GM18867 (cell line): ENCODE measurements at regions not wholly inside any gene's neighbourhood (a gene's known extent, or its start where the extent isn't known, plus 50 kb on each side); places are given as distances from the start of the nearest gene placed in this dataset.
"Not testable (repeated sequence)": the region's sequence is repeated elsewhere in the genome, so short reads cannot be mapped to it uniquely, and the experiment has no call there.

Experiments used
- ATAC-seq: cut with Tn5 transposase; IDR thresholded peaks from one replicate; pipeline ENCODE4 v1.9.1; 2021; ENCODE audit warnings: mild to moderate bottlenecking, moderate library complexity; ENCODE audit not compliant: unreplicated experiment

DNA sequence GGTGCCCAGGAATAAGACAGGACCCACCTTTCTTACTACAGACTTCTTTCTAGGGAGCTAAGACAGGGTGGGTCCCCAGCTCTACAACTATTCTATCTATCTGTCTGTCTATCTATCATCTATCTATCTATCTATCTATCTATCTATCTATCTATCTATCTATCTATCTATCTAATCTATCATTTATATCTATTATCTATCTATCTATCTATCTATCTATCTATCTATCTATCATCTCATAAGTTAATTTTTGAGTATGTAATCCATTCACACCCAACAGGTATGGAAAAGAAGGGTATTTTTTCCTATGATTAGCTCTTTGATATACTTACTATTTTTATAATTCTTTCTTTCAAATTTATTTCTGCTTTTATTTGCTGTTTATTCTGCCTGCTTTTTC, 55.9 kb downstream of the BAMBI start:
- ATAC-seq: no peak

DNA sequence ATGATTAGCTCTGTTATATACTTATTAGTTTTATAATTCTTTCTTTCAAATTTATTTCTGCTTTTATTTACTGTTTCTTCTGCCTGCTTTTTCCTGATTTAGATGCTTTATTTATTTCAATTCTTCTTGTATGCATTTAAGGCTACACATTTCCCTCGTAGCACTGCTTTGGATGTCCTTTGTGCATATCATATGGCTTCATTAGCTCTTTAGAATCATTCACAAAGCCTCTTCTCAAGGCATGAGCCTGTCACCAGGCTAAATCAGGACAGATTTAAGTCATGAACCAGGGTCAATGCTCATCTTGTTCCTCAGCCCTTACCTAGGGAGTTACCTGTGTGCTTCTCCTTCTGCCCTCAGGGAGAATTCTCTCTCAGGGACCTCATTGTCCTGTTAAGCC, 56.3 kb downstream of the BAMBI start:
- ATAC-seq: no peak

DNA sequence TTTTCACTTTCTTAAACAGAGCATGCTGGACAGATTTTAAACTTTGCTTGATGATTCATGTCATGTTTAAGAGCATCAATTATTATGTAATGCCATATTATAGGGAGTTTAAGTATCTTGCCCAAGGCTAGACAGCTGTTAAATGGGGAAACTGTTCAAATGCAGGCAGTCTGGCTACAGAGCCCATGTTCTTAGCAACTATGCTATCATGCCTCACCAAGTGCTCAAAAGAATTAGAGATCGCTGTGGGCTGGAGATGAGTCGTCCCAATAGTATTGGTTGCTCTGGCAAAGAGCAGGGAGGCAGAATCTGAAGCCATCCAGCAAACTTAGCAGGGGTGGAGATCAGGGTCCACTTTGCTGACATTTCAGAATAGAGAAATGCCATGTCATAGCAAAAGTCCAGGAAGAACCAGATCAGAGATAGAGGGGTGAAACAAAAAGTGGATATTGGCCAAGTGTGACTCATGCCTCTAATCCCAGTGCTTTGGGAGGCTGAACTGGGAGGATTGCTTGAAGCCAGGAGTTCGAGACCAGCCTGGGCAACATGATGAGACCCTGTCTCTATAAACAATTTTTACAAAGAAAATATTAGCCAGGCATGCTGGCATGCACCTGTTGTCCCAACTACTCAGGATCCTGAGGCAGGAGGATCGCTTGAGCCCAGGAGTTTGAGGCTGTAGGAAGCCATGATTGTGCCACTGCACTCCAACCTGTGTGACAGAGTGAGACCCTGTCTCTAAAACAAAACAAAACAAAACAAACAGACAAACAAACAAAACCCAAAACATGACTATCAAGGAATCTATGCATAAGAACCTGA, 57.8 kb downstream of the BAMBI start:
- no peak for ATAC-seq

DNA sequence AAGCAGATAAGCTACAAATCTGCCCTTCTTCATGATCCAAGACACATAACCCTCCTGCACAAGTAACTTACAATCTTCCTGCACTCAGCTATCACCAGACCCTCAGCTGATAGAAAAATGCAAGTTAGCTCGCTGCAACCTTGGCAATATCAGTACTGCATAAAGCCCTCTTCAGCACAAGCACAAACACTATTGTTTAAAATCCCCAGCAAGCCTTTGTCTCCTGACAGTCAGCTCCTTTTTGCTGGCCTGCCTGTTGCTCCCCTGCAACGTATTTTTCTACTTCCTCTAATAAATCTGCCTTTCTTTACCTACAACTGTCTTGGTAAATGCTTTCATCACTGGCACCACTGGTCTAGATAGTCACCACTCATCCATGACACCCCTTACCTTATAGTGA, 59.8 kb downstream of the BAMBI start:
- ATAC-seq: no peak

DNA sequence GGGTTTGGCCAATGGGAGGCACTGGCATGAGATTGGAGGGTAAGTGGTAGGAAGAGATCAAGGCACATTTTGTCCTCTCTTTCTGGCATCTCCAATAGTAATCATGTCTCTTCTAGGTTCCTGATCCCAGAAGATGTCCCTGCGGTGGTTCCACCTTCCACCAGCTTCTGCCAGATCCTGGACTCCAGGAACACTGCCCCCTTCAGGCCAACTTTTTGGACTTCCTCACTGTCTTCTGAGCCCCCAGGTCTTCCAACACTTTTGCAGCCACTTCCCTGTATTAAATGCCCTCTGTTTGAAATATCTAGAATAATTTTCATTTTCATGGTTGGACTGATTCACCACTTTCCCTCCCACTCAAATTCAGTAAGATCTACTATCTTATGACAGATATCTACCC, 60.9 kb downstream of the BAMBI start:
- no peak for ATAC-seq

DNA sequence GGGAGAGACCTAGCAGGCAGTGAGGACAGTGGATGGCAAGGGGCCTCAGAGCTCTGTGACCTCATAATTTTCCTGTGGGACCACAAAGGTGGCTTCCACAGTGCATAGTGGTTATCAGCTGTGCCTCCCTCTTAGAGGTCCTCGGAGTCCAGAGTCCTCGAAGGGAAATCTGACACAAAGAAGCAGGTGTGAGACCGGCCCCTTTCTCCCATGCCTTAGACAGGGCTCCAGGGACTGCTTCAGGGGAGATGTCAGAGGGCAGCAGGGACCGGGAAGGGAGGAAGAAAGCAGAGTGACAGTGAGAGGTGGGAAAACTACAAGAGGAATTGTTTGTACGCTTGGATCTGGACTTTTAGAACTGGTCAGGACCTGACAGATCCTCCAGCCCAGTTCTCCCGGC, 66.3 kb downstream of the BAMBI start:
- ATAC-seq: no peak

DNA sequence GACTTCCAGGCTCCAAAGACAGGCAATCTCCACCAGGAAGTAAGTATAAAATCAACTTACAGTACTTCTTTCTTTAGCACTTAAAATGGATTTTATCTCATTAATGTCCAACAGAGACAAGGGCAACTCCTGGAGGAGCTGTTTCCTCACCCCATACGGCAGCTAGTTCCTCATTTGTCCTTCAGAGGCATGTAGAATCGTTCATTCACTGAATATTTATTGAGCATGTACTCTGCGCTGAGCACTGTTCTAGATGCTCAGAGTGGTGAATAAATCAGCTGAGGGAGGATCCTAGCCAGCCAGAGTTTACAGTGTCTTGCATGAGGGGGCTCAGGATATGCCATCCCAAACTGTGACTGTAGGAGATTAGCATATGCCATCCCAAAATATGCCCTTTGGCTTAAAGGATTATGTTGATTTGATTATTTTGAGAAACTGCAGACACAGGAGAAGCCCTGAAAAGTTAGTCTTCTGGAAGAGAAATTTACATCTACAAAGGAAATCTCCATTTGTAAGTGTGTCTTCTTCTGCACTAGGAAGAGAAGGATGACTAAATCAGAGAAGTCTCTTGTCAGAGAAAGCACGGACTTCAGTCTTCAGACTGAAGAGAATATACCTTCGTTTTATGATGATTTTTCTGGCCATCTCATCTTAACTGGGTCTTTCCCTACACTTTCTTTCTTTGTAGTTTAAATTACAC, 66.9 kb downstream of the BAMBI start:
- ATAC-seq: no peak

DNA sequence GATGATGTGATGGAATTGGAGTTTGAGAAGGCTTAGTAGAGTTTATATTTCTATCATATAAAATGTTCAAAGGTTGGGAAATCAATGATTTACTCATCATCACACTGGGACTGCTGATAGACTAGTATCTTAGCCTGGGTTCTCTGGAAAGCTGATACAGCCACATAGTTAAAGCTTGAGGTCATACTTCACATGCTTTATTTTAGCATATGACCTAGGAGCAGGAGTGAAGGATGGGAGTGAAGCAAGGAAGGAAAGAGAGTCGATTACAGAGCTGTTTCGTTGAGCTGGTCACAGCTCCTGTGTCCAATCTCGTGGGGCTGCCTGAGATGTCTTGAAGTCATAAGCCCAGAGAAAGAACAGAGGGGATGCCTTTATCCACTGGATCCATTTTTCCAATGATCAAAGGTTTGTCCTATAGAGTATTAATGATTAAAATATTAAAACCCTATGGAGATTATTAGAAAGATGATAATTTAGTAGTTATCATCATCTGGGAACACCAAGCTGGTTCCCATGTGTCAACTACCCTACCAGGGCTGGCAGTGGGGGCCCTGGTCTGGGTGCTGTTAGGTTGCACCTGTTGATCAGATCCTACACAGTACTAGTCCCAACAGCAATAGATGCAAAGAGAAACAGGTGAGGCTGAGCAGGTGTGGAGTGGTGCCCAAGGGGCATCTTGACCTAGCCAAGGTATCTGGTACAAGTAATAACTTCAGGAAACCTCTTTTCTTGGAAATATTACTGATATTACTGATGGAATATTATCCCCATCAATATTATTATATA, 77.8 kb downstream of the BAMBI start:
- ATAC-seq: no peak

DNA sequence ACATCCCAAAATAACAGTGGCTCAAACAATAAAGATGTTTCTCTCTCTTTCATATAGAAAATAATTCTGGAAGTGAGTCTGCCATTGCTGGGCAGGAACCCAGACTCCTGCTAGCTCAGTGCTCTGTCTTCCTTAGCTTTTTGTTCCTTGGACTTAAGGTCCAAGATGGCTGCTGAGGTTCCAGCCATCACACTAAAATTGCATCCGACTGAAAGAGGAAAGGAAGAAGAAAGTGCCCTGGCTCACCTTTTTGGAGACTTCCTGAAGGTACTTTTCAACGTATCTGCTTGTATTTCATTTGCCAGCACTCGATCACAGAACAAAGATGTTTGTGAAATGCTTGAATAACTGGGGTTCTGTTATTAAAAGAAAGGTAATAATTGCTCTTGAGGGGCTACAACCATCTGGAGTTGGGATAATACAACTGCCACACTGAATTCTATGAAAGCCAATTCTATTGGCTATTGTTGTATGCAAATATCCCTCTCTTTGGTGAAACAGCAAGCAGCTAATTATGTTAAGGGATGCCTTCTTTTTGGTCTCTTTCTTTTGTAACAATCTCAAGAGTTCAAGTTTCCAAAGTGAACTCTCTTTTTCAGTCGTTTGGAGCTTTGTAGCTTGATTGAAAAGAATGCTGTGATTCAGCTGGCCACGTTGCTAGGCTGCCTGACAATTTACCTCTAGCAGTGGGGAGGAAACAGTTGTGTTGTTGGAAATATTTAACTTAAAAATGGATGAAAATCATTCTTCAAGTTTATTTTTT, 83.9 kb downstream of the BAMBI start:
- no peak for ATAC-seq

DNA sequence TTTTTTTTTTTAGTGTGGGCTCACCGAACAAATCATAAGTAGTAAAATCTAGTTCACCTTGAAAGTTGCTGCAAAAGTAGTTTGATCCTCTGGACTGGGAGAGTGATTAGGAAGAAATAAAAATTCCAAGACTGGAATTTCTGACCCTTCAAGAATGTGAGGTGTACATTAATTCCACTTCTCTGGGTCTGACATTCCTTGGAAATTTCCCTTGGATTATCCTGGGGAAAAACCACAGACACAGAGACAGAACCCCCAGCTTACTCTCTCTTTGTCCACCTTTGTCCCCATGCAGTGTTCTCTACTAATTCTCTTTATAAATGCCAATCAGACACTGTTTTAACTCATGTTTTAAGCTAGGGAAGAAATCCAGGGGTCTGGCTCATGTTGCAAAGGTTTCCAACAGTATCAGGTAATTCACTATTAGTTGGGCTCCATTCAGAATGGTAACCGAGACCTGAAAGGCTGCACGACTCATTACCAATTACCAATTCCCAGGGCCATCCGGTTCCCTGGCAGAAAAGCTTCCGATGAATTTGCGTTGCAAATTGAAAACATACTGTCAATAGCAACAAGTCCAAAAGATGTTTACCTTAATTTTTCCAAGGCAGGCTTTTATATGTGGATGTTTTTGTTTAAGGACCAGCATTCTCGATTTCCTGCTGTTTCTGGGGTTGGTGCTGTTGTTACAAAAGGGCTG, 86.3 kb downstream of the BAMBI start:
- no peak for ATAC-seq

DNA sequence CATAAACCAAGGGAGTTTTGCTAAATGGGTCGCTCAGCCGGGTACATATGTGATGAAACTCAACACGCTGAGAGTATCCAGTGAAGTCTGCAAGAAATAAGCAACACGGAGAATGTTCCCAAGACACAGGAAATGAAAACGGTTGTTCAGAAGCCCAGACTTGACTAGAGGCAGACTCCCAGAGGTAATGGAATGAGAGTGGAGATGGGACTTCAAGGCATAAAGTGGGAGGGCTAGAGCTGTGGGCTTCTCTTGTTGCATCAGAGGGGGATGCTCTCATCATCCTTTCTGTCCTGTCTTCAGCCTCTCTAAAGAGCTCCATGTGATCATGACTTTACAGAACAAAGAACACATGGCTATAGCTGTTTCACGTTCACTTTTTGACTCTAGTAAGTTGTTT, 88.3 kb downstream of the BAMBI start:
- ATAC-seq: no peak

DNA sequence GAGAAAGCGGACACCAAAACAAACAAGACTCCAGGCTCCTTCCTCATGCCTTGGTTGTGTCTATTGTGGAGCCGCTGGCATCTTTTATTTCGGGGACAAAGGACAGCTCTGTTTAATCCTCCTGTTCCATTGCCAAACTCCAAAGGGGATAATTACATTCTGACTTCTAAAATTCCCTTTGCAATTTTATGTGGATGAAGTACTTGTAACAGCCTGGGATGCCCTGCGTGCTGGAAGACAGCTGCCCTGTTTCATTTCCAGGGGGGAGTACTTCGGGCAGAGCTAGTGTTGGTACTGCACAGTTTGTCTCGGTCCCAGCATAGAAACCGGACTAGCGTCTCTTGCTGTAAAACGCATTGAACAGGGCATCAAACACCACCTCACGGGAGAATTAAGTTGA, 90.9 kb downstream of the BAMBI start:
- ATAC-seq: no peak

DNA sequence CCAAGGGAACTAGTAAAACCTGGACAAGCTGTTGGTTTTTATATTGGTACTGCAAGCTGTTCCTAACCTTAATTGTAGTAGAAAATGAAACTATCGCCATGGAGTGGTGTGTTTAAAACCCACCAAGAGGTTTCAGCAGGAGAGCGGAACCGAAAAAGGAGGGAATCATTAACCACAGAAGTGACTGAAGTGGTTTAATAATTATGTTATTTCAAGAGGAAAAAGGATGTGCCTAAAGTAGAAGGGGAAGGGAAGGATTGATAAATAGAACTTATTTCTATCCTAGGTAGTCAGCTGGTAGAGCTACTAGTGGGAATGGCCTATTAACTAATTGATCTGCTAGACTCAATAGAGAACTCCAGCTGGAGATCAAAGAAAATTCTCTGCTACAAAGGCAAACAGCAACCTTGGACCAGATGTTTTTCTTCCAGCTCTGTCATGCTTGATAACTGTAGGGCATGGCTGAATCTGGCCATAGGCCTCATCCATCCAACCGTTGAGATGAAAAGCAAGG, 91.8 kb downstream of the BAMBI start:
- ATAC-seq: no peak

DNA sequence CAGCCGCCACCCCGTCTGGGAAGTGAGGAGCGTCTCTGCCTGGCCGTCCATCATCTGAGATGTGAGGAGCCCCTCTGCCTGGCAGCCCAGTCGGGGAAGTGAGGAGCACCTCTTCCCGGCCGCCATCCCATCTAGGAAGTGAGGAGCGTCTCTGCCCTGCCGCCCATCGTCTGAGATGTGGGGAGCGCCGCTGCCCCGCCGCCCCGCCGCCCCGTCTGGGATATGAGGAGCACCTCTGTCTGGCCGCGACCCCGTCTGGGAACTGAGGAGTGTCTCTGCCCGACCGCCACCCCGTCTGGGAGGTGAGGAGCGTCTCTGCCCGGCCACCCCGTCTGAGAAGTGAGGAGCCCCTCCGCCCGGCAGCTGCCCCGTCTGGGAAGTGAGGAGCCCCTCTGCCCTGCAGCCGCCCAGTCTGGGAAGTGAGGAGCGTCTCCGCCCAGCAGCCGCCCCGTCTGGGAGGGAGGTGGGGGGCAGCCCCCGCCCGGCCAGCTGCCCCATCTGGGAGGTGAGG, 94.3 kb downstream of the BAMBI start:
- ATAC-seq: not testable (repeated sequence)

DNA sequence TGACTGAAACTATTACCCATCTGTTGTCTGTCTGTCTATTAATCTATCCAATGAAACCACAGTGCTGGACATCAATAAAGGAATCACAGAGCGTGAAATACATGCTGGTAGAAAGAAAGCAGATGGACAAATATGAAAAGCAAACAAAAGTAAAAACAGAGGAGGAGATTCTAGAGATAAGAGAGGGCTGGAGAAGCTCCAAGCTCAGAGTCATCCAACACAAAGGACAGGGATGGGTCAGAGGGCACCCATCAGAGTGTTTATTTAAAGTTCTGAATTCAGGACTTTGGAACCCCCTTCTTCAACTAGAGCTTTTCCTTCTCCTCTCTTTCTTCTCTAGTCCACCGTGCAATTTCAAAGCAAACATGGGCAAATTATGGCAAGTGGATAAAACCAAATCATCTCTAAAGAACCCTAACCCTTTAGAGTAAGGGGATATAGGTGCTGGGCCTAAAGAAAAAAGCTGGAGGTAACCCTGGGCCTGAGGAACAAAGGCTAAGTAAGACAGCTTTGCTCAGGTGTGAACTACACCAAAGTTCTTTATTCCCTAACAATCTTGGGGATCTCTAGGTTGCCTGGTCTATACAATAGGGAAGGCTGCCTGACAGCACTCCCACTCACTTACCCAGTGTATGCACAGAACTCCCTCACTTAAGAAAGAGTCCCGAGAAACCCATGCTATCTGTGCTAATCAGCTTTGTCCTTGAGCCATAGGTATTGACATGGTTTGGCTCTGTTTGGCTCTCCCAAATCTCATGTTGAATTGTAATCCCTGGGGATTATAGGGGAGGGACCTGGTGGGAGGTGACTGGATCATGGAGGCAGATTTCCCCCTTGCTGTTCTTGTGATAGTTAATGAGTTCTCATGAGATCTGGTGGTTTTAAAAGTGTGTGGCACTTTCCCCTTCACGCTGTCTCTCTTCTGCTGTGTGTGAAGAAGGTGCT, 97.0 kb downstream of the BAMBI start:
- no peak for ATAC-seq

DNA sequence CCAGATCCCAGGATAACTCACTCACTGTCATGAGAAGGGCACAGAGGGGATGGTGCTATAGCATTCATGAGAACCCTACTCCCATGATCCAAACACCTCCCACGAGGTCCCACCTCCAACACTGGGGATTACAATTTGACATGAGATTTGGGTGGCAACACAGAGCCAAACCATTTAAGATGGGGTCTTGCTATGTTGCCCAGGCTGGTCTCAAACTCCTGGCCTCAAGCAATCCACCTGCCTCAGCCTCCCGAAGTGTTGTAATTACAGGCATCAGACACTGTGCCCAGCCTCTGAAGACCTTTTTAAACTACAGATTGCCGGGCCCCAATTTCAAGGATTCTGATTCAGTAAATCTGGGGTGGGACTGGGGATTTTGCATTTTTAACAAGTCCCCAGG, 98.5 kb downstream of the BAMBI start:
- no peak for ATAC-seq

DNA sequence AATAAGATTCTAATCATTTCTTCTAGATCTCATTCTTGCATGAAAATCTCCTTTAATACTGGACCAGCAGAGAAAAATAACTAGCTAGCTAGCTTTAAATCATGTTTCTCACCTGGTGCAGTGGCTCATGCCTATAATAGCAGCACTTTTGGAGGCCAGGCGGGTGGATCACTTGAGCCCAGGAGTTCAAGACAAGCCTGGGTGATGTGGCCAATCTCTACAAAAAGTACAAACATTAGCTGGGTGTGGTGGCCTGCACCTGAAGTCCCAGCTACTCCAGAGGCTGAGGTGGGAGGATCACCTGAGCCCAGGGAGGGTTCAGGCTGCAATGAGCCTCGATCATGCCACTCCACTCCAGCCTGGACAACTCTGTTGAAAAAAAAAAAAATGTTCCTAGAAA, 99.2 kb downstream of the BAMBI start:
- ATAC-seq: no peak

DNA sequence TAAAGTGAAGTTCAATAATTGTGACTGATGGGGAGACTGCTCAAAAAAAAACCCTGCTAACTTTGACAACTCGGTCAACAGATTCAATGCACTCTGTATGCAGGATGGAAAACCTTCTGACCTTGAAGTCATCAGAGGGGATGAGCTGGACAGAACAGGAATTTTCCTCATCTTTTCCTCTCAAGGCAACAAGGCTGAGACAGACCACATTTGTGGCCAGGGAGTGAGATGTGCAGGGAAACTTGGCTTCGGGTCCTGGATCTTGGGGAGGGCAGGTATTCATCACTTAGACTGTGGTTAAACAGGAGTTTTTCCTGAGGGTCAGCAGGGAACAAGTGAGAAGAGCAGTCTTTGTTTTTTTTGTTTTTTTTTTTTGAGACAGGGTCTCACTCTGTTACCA, 100.6 kb downstream of the BAMBI start:
- no peak for ATAC-seq

DNA sequence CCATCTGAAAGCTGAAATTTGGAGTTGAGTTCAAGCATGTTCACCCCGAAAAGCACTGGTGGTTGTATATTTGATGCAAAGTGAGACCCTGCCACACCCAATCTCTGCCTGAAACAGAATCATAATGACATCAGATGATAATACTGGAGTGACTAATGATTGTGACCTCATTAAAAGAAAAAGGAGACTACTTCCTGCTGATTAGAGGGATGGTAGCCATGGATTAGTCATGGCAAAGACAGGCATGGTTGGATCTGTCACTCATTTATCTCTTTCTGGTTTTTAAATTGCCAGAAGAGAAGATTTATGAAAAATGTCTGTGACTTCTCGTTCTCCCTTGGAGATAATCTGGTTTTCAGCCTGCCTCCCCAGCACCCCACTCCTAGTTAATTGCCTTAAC, 101.2 kb downstream of the BAMBI start:
- ATAC-seq: no peak
